GM19324 (cell line): ENCODE measurements at regions not wholly inside any gene's neighbourhood (a gene's known extent, or its start where the extent isn't known, plus 50 kb on each side); places are given as distances from the start of the nearest gene placed in this dataset.

Experiments used
- ATAC-seq: cut with Tn5 transposase; IDR thresholded peaks from one replicate; pipeline ENCODE4 v1.9.1; 2021; ENCODE audit warnings: mild to moderate bottlenecking, moderate library complexity; ENCODE audit not compliant: unreplicated experiment, low FRiP score

GRCh38 chr4:24705016-24705753 lies 90.2 kb upstream of the SOD3 start:
- ATAC-seq = no peak

- no peak for ATAC-seq
These were observed 81.8 kb upstream of the SOD3 start for GRCh38 chr4:24713604-24714003.

GRCh38 chr4:24719615-24720014 lies 75.8 kb upstream of the SOD3 start:
- no peak for ATAC-seq

GRCh38 chr4:24720436-24720835 lies 74.9 kb upstream of the SOD3 start:
- ATAC-seq = no peak

- ATAC-seq = no peak
These were observed 74.4 kb upstream of the SOD3 start for GRCh38 chr4:24720979-24721378.

DNA sequence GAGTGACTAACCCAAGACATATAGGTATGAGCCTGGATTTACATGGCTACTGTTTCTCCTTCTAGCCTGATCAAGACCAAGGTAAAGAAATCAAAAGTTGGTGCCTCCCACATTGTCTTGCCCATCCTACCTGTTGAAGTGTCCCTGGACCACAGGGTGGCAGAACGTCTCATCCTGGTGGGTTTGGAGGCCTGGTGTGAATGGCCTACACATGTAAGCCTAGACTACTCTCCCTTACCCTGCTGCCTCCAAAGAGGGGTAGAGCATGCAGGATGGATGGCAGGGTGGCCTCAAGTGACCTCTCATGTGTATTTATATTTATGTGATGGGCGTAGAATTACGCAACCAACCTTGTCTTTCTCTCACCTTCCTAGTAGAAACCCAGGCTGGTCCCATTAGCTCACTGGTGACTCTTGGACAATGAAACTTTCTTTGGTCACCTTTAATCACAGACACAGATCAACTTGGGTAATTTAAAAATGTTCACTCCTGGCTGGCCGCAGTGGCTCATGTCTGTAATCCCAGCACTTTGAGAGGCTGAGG lies 73.3 kb upstream of the SOD3 start:
- no peak for ATAC-seq

DNA sequence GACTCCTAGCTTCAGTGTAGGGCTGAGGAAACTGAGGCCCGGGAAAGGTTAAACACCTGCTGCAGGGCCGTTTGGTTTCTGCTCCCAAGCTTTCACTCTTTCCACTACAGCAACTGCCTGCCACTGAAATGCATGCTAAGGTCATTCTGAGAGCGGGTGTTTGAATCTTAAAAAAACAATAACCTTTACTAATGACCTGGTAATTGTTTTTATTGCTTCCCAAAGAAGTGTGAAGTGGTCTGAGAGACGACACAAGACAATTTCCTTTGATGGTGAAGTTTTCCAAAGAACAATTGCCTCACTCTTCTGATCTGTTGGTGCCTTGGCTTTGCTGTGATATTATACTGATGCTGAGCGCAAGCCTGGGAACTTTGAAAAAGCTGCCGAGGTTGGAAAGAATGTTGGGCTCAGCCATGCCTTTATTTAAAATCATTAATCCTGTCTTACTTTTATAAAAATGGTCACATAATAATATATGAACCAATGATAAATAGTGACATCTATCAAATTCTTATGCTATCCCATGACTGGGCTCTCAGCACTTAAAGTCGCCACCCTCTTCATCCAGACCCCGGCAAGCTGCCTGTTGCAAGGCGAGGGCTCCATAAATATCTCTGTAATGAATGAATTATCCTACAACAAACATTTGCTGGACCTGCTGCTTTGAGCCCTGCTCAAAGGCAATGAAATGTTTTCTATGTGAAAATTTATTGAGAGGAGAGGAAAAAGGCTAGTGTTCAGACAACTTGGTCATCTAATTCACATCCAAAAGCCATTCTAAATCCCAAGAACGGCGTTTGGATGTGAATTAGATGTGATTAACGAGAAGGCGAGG lies 67.8 kb upstream of the SOD3 start:
- no peak for ATAC-seq

DNA sequence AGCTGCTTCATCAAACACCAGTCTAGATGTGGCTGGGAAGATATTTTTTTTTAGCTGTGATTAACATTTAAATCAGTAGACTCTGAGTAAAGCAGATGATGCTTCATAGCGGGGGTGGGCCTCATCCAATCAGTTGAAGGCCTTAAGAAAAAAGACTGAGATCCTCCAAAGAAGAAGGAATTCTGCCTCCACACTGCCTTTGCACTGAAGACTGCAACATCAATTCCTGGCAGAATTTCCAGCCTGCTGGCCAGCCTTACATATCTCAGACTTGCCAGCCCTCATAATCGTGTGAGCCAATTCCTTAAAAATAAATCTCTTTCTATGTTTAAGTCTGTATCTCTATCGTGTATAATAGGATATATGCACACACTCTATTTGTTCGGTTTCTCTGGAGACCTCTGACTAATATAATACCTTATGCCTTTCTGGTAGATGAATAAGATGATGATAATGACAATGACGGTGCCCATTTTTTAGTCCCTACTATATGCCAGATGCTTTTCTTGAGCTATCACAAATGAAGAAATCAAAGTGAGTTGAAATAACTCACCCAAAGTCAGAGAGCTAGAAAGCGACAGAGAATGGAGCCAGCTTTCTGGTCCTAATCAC lies 66.1 kb upstream of the SOD3 start:
- ATAC-seq = no peak

GRCh38 chr4:24730256-24731001 lies 64.9 kb upstream of the SOD3 start:
- no peak for ATAC-seq

- no peak for ATAC-seq
These were observed 63.9 kb upstream of the SOD3 start for GRCh38 chr4:24731448-24731847.

GRCh38 chr4:24734511-24734910 lies 60.9 kb upstream of the SOD3 start:
- ATAC-seq = no peak

DNA sequence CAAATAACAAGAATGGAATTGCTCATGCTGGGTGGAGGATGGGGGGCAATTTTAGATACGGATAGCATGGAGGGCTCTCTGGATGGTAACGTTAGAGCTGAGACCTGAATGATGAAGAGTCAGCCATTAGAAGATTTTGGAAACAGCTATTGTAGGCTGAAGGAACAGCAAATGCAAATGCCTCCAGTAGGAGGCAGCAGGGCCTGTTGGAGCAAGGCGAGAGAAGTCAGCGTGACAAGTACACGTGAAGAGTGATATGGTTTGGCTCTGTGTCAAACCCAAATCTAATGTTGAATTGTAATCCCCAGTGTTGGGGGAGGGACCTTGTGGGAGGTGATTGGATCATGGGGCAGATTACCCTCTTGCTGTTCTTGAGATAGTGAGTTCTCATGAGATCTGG lies 59.3 kb upstream of the SOD3 start:
- no peak for ATAC-seq

GRCh38 chr4:24741910-24742309 lies 53.5 kb upstream of the SOD3 start:
- no peak for ATAC-seq

DNA sequence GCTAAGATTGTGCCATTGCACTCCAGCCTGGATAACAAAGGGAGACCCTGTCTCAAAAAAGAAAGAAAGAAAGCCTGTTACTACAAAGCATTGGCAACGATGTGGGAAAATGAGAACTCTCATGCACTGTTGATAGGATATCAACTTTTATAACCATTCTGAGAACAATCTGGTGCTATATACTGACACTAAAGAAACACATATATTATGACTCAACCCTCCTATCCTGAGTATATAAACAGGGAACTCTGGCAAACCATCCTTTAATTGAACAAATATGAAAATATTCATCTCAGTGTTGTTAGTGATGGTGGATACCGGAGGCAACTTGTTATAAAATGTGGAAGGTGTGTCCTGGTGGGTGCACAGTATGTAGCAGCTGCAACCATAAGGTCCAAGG lies 53.0 kb upstream of the SOD3 start:
- ATAC-seq = no peak

DNA sequence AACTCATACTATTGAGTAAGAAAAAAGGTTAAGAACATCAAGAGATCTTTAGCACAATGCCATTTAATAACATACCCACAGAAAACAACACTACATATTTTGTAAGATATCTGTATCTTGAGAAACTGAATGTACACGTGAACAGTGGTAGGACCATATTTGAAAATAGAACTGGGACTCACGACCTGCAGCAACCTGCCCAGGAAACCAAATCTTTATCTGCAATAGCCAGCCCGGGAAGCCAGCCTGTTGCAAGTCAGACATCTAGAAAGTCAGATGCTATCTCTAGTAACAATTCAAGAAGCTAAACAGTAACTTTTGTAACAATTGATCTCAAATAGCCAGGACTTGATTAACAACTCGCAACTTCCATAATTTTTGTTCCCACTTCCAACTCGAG lies 52.6 kb upstream of the SOD3 start:
- no peak for ATAC-seq

GRCh38 chr4:24743206-24743605 lies 52.2 kb upstream of the SOD3 start:
- ATAC-seq = no peak

DNA sequence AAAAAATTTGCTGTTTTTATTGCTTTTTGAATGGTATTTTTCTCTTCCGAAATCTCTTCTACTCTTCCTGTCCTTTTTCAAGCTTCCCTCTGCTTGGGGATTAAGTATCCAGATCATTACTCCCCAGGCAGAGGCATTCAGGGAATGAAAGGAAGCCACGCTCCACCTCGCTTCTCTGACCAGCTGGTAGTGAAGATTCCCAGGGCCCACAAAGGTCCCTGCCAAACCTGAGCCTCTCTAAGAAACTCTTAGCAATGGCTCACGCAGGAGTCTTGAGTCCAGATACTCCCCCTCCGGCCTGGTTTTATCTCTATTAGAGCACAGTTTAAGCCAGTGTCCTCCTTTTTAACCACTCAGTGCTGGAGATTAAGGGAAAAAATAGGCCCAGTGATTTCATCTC lies 51.4 kb upstream of the SOD3 start:
- ATAC-seq = no peak

DNA sequence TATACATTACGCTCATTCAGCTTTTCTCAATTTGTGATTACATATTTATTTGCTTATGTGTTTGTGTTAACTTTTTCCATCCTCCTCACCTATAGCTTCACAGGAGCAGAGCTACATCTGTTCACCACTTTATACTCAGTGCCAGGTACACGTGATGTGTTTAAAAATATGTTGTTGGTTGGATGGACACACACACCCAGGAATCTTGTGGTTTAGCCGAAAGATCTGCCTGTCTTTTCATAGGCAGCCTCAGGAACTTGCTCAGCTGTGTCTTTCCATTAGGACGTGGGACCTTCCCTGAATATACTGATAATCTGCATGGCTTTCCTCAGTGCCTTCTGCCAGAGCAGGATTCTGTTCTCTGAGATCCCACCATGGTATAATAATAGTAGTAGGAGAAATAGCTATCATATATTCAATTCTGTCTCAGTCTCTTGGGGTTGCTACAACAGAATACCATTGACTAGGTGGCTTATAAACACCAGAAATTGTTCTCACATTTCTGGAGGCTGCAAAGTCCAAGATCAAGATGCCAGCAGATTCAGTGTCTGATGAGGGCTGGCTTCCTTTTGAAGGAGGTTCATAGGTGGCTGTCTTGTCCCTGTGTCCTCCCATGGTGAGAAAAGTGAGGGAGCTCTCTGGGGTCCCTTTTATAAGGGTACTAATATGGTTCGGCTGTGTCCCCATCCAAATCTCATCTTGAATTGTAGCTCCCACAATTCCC lies 50.0 kb upstream of the SOD3 start:
- no peak for ATAC-seq
